ENCODE measurements at regions not wholly inside any gene's neighbourhood (a gene's known extent, or its start where the extent isn't known, plus 50 kb on each side); places are given as distances from the start of the nearest gene placed in this dataset.

- 9% methylated on average over 8 of the region's 8 CpGs for WGBS (ENCODE audit: low lambda C conversion rate)
- ATAC-seq (no peak), FAIRE-seq (no peak), DNase-seq (ENCODE audit: low spot score) (no peak)
- in situ Hi-C loops (cut with HindIII; ENCODE audit: extremely low pct_ligation_motif_present, low pct_unique_long_range_greater_than_20kb) (no loop called here), intact Hi-C loops (cut with micrococcal nuclease; ENCODE audit: unreplicated experiment) (no loop called here)
- H2AFZ ChIP-seq (ENCODE audit: low read length) = no peak overlapping the region
- no peak overlapping the region for H3K4me3 ChIP-seq (replicated peaks in 1 of 3; ENCODE audit: insufficient read depth in 1 of 3, low read depth in 2 of 3, low read length in 3 of 3)
- POLR2A ChIA-PET = no interaction called here
- BruUV-seq (replicated peaks) = no TSS peak
- no peaks in the 10 kb centered on the region for H3K27me3 ChIP-seq (ENCODE audit: control insufficient read depth in 1 of 2, insufficient read depth in 2 of 2, low read length in 2 of 2)
- no peak overlapping the region for H3K27ac ChIP-seq (ENCODE audit: extremely low read length, insufficient read depth, low read length)
- H3K4me1 ChIP-seq (ENCODE audit: insufficient read depth, low read length) = no peaks in the 10 kb centered on the region
- peaks cover 23% of the 10 kb centered on the region for H3K9me3 ChIP-seq (ENCODE audit: low read length)
- H3K4me2 ChIP-seq (ENCODE audit: low read depth, low read length) = no peak overlapping the region
- no peak overlapping the region for H3K9ac ChIP-seq (ENCODE audit: insufficient read depth, low read depth, low read length)
- no peaks in the 10 kb centered on the region for H3K36me3 ChIP-seq (replicated peaks in 1 of 2; ENCODE audit: control insufficient read depth in 1 of 2, insufficient read depth in 2 of 2, low read length in 2 of 2)
- TF ChIP-seq TBX3 (IDR thresholded peaks at IDR 0.05; ENCODE audit: borderline replicate concordance) (no peak), HNF1B (CRISPR knock-in tag; IDR thresholded peaks at IDR 0.05) (no peak), ZNF616 (CRISPR knock-in tag; IDR thresholded peaks at IDR 0.05; ENCODE audit: low read depth) (no peak), CBX5 (CRISPR knock-in tag; IDR thresholded peaks at IDR 0.05; ENCODE audit: borderline replicate concordance) (no peak), CC2D1A (CRISPR knock-in tag; IDR thresholded peaks at IDR 0.05) (no peak), TCF12 (IDR thresholded peaks at IDR 0.05) (no peak), TCF12 (CRISPR knock-in tag; IDR thresholded peaks at IDR 0.05) (no peak), ZFY (CRISPR knock-in tag; IDR thresholded peaks at IDR 0.05) (no peak), RFX5 (IDR thresholded peaks at IDR 0.05; ENCODE audit: low read depth, low read length) (no peak), SRY (CRISPR knock-in tag; IDR thresholded peaks at IDR 0.05) (no peak), SMYD3 (CRISPR knock-in tag; IDR thresholded peaks at IDR 0.05) (no peak), MYNN (CRISPR knock-in tag; IDR thresholded peaks at IDR 0.05; ENCODE audit: low read depth) (no peak)
- H4K20me1 ChIP-seq (ENCODE audit: insufficient read depth, low read length) = no peaks in the 10 kb centered on the region
- no peaks in the 10 kb centered on the region for H3K79me2 ChIP-seq (ENCODE audit: insufficient read depth, low read length)
- CTCF ChIA-PET (ENCODE audit: low intra/inter-chr PET ratio, low total read pairs) = no interaction called here
These were observed 1012.4 kb upstream of the GYPC start for GRCh38 chr2:125643585-125643984.

Data from HepG2 (cell line).